Uterus (tissue), 3 donors: ENCODE measurements at regions not wholly inside any gene's neighbourhood (a gene's known extent, or its start where the extent isn't known, plus 50 kb on each side); places are given as distances from the start of the nearest gene placed in this dataset.

Experiments used
- DNase-seq, 2 donors: peaks; one replicate each; pipeline ENCODE4 v3.0.0-alpha.2; 2019 to 2020
- H3K27ac ChIP-seq, 2 donors: fragments of 200-600 bp; sonication (generic); 1 replicate in 1 of 2; 2 replicates in 1 of 2; pipeline ENCODE4 v1.5.1; 2016 to 2018
- H3K27me3 ChIP-seq, 2 donors: fragments of 200-600 bp; sonication (generic); one replicate each; pipeline ENCODE4 v1.5.1; 2018 to 2019; ENCODE audit warnings: control low read depth in 1 of 2
- H3K36me3 ChIP-seq, 2 donors: fragments of 200-600 bp; sonication (generic); one replicate each; pipeline ENCODE4 v1.5.1; 2019; ENCODE audit warnings: control low read depth in 1 of 2
- H3K4me1 ChIP-seq, 2 donors: fragments of 200-600 bp; sonication (generic); one replicate each; pipeline ENCODE4 v1.5.1; 2018 to 2019; ENCODE audit warnings: control low read depth in 1 of 2
- H3K4me3 ChIP-seq, 2 donors: fragments of 200-600 bp; sonication (generic); 1 replicate in 1 of 2; 2 replicates in 1 of 2; pipeline ENCODE4 v1.5.1; 2018 to 2019; ENCODE audit warnings: mild to moderate bottlenecking in 1 of 2
- H3K9me3 ChIP-seq, 2 donors: fragments of 200-600 bp; sonication (generic); one replicate each; pipeline ENCODE4 v1.5.1; 2019; ENCODE audit warnings: control low read depth in 1 of 2
- CTCF ChIP-seq, 4 experiments: fragments of 200-600 bp in 2 of 4; fragments of 450-650 bp in 2 of 4; sonication (generic) in 2 of 4; IDR thresholded peaks; one replicate each; pipeline ENCODE4 v1.5.1; 2016 to 2019; ENCODE audit warnings: antibody characterized with exemption in 4 of 4, mild to moderate bottlenecking in 2 of 4, moderate library complexity in 1 of 4
- POLR2A ChIP-seq, 2 donors: fragments of 450-650 bp; IDR thresholded peaks; one replicate each; pipeline ENCODE4 v1.6.1; 2016; ENCODE audit warnings: antibody characterized with exemption in 2 of 2, mild to moderate bottlenecking in 1 of 2, moderate library complexity in 1 of 2
- intact Hi-C: fragments of 100-400 bp; cut with DNase I; formaldehyde crosslinking; loops from one replicate; pipeline ENCODE4 v1.15.1; 2023; ENCODE audit warnings: low total_unique reads
- donor health status: DM: yes; HTN: yes; CAD: no.

- Histone ChIP-seq H3K9me3 (no peaks in the 10 kb centered on the region), H3K36me3 (no peaks in the 10 kb centered on the region), H3K4me3 (no peak overlapping the region), H3K27ac (no peak overlapping the region), H3K4me1 (no peaks in the 10 kb centered on the region), H3K27me3 (no peaks in the 10 kb centered on the region)
- peak in 1 of 2 donors; percentile 2 for DNase-seq
- no peak for TF ChIP-seq POLR2A (IDR thresholded peaks at IDR 0.05)
- no peak for TF ChIP-seq CTCF (IDR thresholded peaks at IDR 0.05)
- intact Hi-C loops: no loop called here
Measured at GRCh38 chr2:26530696-26531095, 52.8 kb upstream of the OTOF start.

- Histone ChIP-seq H3K9me3 (no peaks in the 10 kb centered on the region), H3K27ac (no peak overlapping the region), H3K4me1 (no peaks in the 10 kb centered on the region), H3K4me3 (no peak overlapping the region), H3K27me3 (no peaks in the 10 kb centered on the region), H3K36me3 (no peaks in the 10 kb centered on the region)
- peak in 1 of 2 donors; percentile 5 for DNase-seq
- intact Hi-C loops: no loop called here
- TF ChIP-seq CTCF (IDR thresholded peaks at IDR 0.05): no peak
- no peak for TF ChIP-seq POLR2A (IDR thresholded peaks at IDR 0.05)
Measured at GRCh38 chr2:26530240-26530540, 52.3 kb upstream of the OTOF start.

GRCh38 chr2:26529406-26530239 lies 51.7 kb upstream of the OTOF start:
- TF ChIP-seq POLR2A (IDR thresholded peaks at IDR 0.05): no peak
- TF ChIP-seq CTCF (IDR thresholded peaks at IDR 0.05): no peak
- no peak overlapping the region for H3K4me3 ChIP-seq
- no peaks in the 10 kb centered on the region for H3K36me3 ChIP-seq
- no peaks in the 10 kb centered on the region for H3K27me3 ChIP-seq
- intact Hi-C loops: no loop called here
- DNase-seq: peak in 1 of 2 donors; percentile 5
- H3K9me3 ChIP-seq: no peaks in the 10 kb centered on the region
- no peak overlapping the region for H3K27ac ChIP-seq
- H3K4me1 ChIP-seq: no peaks in the 10 kb centered on the region

GRCh38 chr2:26528836-26529235 lies 50.9 kb upstream of the OTOF start:
- DNase-seq: peak in 1 of 2 donors; percentile 2

More at GRCh38 chr2:26528836-26529235, 50.9 kb upstream of the OTOF start:
- Histone ChIP-seq H3K4me1 (no peaks in the 10 kb centered on the region), H3K27me3 (no peaks in the 10 kb centered on the region), H3K27ac (no peak overlapping the region), H3K4me3 (no peak overlapping the region), H3K36me3 (no peaks in the 10 kb centered on the region), H3K9me3 (no peaks in the 10 kb centered on the region)
- TF ChIP-seq CTCF (IDR thresholded peaks at IDR 0.05) (no peak), POLR2A (IDR thresholded peaks at IDR 0.05) (no peak)
- intact Hi-C loops: no loop called here
